ENCODE measurements at regions not wholly inside any gene's neighbourhood (a gene's known extent, or its start where the extent isn't known, plus 50 kb on each side); places are given as distances from the start of the nearest gene placed in this dataset.

GRCh38 chrX:25976683-25977310 is 161.3 kb upstream of the MAGEB18 start:
- Histone ChIP-seq H3K27me3 (ENCODE audit: insufficient read depth, low read depth, low read length) (no peaks in the 10 kb centered on the region), H3K9me2 (ENCODE audit: insufficient read depth, low read length) (no peaks in the 10 kb centered on the region), H3F3A (ENCODE audit: insufficient read depth, low read length, poor library complexity, severe bottlenecking) (no peaks in the 10 kb centered on the region), H3K27ac (ENCODE audit: low read length) (no peak overlapping the region), H3K9me3 (ENCODE audit: low read length) (no peaks in the 10 kb centered on the region), H3K4me3 (ENCODE audit: low read length) (no peak overlapping the region), H3K36me3 (ENCODE audit: insufficient read depth, low read length) (no peaks in the 10 kb centered on the region), H3K4me2 (ENCODE audit: low read length) (no peak overlapping the region), H2AFZ (ENCODE audit: low read depth, low read length) (no peak overlapping the region), H3K79me2 (replicated peaks; ENCODE audit: insufficient read depth, low read length) (no peaks in the 10 kb centered on the region), H3K9ac (ENCODE audit: low read length) (no peak overlapping the region), H4K20me1 (ENCODE audit: insufficient read depth) (no peaks in the 10 kb centered on the region)
- TF ChIP-seq REST (IDR thresholded peaks at IDR 0.05; ENCODE audit: borderline replicate concordance), result no peak
- TF ChIP-seq TAF1 (IDR thresholded peaks at IDR 0.05; ENCODE audit: low read depth), result no peak
- TF ChIP-seq RAD21 (conservative IDR thresholded peaks at IDR 0.05), result no peak
- TF ChIP-seq CTCF (IDR thresholded peaks at IDR 0.05; ENCODE audit: poor library complexity, severe bottlenecking), result no peak
- no peak for TF ChIP-seq EP300 (conservative IDR thresholded peaks at IDR 0.05; ENCODE audit: poor library complexity, severe bottlenecking)
- TF ChIP-seq EZH2 (IDR thresholded peaks at IDR 0.05; ENCODE audit: borderline replicate concordance, insufficient read depth, low read length, poor library complexity, severe bottlenecking), result no peak

- Histone ChIP-seq H3K36me3 (ENCODE audit: insufficient read depth, low read length) (no peaks in the 10 kb centered on the region), H3K9me2 (ENCODE audit: insufficient read depth, low read length) (no peaks in the 10 kb centered on the region), H3K9me3 (ENCODE audit: low read length) (no peaks in the 10 kb centered on the region), H3K27ac (ENCODE audit: low read length) (no peak overlapping the region), H3K4me3 (ENCODE audit: low read length) (no peak overlapping the region), H4K20me1 (ENCODE audit: insufficient read depth) (no peaks in the 10 kb centered on the region), H3F3A (ENCODE audit: insufficient read depth, low read length, poor library complexity, severe bottlenecking) (no peaks in the 10 kb centered on the region), H2AFZ (ENCODE audit: low read depth, low read length) (no peak overlapping the region), H3K9ac (ENCODE audit: low read length) (no peak overlapping the region), H3K4me2 (ENCODE audit: low read length) (no peak overlapping the region), H3K79me2 (replicated peaks; ENCODE audit: insufficient read depth, low read length) (no peaks in the 10 kb centered on the region), H3K27me3 (ENCODE audit: insufficient read depth, low read depth, low read length) (no peaks in the 10 kb centered on the region)
- no peak for TF ChIP-seq POLR2AphosphoS5 (IDR thresholded peaks at IDR 0.05)
- TF ChIP-seq REST (IDR thresholded peaks at IDR 0.05; ENCODE audit: borderline replicate concordance), result no peak
- TF ChIP-seq RAD21 (conservative IDR thresholded peaks at IDR 0.05), result no peak
- TF ChIP-seq EZH2 (IDR thresholded peaks at IDR 0.05; ENCODE audit: borderline replicate concordance, insufficient read depth, low read length, poor library complexity, severe bottlenecking), result no peak
- no peak for TF ChIP-seq SMC3 (conservative IDR thresholded peaks at IDR 0.05; ENCODE audit: poor library complexity)
- no peak for TF ChIP-seq TAF1 (IDR thresholded peaks at IDR 0.05; ENCODE audit: low read depth)
Measured at GRCh38 chrX:25998687-25999086, 139.5 kb upstream of the MAGEB18 start.

Measured in neural cell (in vitro differentiated cells).